Caco-2 (cell line): ENCODE measurements at regions not wholly inside any gene's neighbourhood (a gene's known extent, or its start where the extent isn't known, plus 50 kb on each side); places are given as distances from the start of the nearest gene placed in this dataset.

Source experiments
- BruUV-seq: library from RNA; stranded (reverse); fragments of 400-500 nt; replicated peaks from 2 replicates; lab custom pipeline; 2021; lab: Mats Ljungman, UMichigan
- CTCF ChIA-PET: fragments of 300-600 bp; sonication (Branson Sonifier 250); formaldehyde crosslinking; loops from one replicate; lab custom pipeline; 2022; ENCODE audit warnings: antibody characterized with exemption; lab: Charles Lee
- POLR2A ChIA-PET: fragments of 300-600 bp; sonication (Branson Sonifier 250); formaldehyde crosslinking; loops from one replicate; lab custom pipeline; 2022; ENCODE audit warnings: antibody characterized with exemption; lab: Charles Lee
- DNase-seq, 2 experiments: peaks; one replicate each; pipeline versions ENCODE4 v3.0.0 to v3.0.0-alpha.2; 2020 to 2022
- H3K27me3 ChIP-seq: replicated peaks from 2 replicates; pipeline ENCODE4 v1.6.0; 2011; ENCODE audit warnings: low read length; ENCODE audit not compliant: control insufficient read depth, insufficient read depth
- H3K36me3 ChIP-seq: 2 replicates; pipeline ENCODE4 v1.5.1; 2011; ENCODE audit warnings: low read length; ENCODE audit not compliant: control insufficient read depth, insufficient read depth
- H3K4me1 ChIP-seq: fragments of 250-450 bp; sonication (Bioruptor Pico); 2 replicates; pipeline ENCODE4 v1.5.1; 2020; ENCODE audit warnings: mild to moderate bottlenecking
- H3K4me3 ChIP-seq: 2 replicates; pipeline ENCODE4 v1.5.1; 2011; ENCODE audit warnings: low read depth, mild to moderate bottlenecking, control low read depth, low read length
- H3K9me3 ChIP-seq: fragments of 250-450 bp; sonication (Bioruptor Pico); 2 replicates; pipeline ENCODE4 v1.5.1; 2020; ENCODE audit warnings: mild to moderate bottlenecking, moderate library complexity
- H3K27ac Mint-ChIP-seq: one replicate; pipeline ENCODE4 v1.8.0; 2022; ENCODE audit warnings: mixed read lengths; ENCODE audit not compliant: unreplicated experiment
- H3K27me3 Mint-ChIP-seq: one replicate; pipeline ENCODE4 v1.8.0; 2022; ENCODE audit warnings: mixed read lengths; ENCODE audit not compliant: insufficient read depth, unreplicated experiment
- H3K36me3 Mint-ChIP-seq: one replicate; pipeline ENCODE4 v1.8.0; 2022; ENCODE audit warnings: mild to moderate bottlenecking, mixed read lengths; ENCODE audit not compliant: insufficient read depth, unreplicated experiment
- H3K4me1 Mint-ChIP-seq: one replicate; pipeline ENCODE4 v1.8.0; 2022; ENCODE audit warnings: low read depth, mixed read lengths; ENCODE audit not compliant: unreplicated experiment
- H3K4me3 Mint-ChIP-seq: one replicate; pipeline ENCODE4 v1.8.0; 2022; ENCODE audit warnings: mild to moderate bottlenecking, moderate library complexity, mixed read lengths; ENCODE audit not compliant: unreplicated experiment
- H3K9me3 Mint-ChIP-seq: one replicate; pipeline ENCODE4 v1.8.0; 2022; ENCODE audit warnings: mixed read lengths; ENCODE audit not compliant: unreplicated experiment
- CTCF ChIP-seq, 2 experiments: fragments of 200-600 bp in 1 of 2; IDR thresholded peaks; 1 replicate in 1 of 2; 2 replicates in 1 of 2; pipeline versions ENCODE4 v1.5.1 to v1.8.0; 2011 to 2022; ENCODE audit warnings: antibody characterized with exemption in 1 of 2, control low read depth in 1 of 2, inconsistent platforms in 1 of 2, low read depth in 1 of 2, low read length in 1 of 2, mild to moderate bottlenecking in 1 of 2, moderate library complexity in 1 of 2; ENCODE audit not compliant: insufficient read depth in 1 of 2, severe bottlenecking in 1 of 2, unreplicated experiment in 1 of 2
- intact Hi-C: fragments of 100-400 bp; cut with micrococcal nuclease; formaldehyde crosslinking; loops from one replicate; pipeline ENCODE4 v1.10.0; 2022; ENCODE audit not compliant: unreplicated experiment

- BruUV-seq, result no TSS peak
- POLR2A ChIA-PET, result no interaction called here
- CTCF ChIA-PET, result no interaction called here
- peaks cover 41% of the 10 kb centered on the region for H3K4me1 Mint-ChIP-seq
- no peaks in the 10 kb centered on the region for H3K36me3 Mint-ChIP-seq
- intact Hi-C loops, result no loop called here
- H3K4me3 ChIP-seq, result no peak overlapping the region
- H3K27me3 ChIP-seq, result no peaks in the 10 kb centered on the region
- no peak for DNase-seq
- no peaks in the 10 kb centered on the region for H3K27me3 Mint-ChIP-seq
- no peaks in the 10 kb centered on the region for H3K36me3 ChIP-seq
- H3K4me1 ChIP-seq, result peaks cover 48% of the 10 kb centered on the region
- H3K27ac Mint-ChIP-seq, result no peak overlapping the region
- no peaks in the 10 kb centered on the region for H3K9me3 ChIP-seq
- H3K4me3 Mint-ChIP-seq, result no peak overlapping the region
- TF ChIP-seq CTCF (IDR thresholded peaks at IDR 0.05; ENCODE audit: insufficient read depth in 1 of 2, low read depth in 1 of 2, low read length in 1 of 2, severe bottlenecking in 1 of 2, unreplicated experiment in 1 of 2), result no peak
- H3K9me3 Mint-ChIP-seq, result no peaks in the 10 kb centered on the region
Measured at GRCh38 chr20:17873410-17874270, 95.0 kb downstream of the SNX5 start.

- peaks cover 41% of the 10 kb centered on the region for H3K4me1 ChIP-seq
- H3K9me3 Mint-ChIP-seq, result no peaks in the 10 kb centered on the region
- POLR2A ChIA-PET, result no interaction called here
- BruUV-seq, result no TSS peak
- H3K4me3 Mint-ChIP-seq, result no peak overlapping the region
- no peak for TF ChIP-seq CTCF (IDR thresholded peaks at IDR 0.05; ENCODE audit: insufficient read depth in 1 of 2, low read depth in 1 of 2, low read length in 1 of 2, severe bottlenecking in 1 of 2, unreplicated experiment in 1 of 2)
- no peak overlapping the region for H3K27ac Mint-ChIP-seq
- no peak for DNase-seq
- no peaks in the 10 kb centered on the region for H3K9me3 ChIP-seq
- intact Hi-C loops, result no loop called here
- CTCF ChIA-PET, result no interaction called here
- H3K36me3 Mint-ChIP-seq, result no peaks in the 10 kb centered on the region
- no peaks in the 10 kb centered on the region for H3K27me3 Mint-ChIP-seq
- no peaks in the 10 kb centered on the region for H3K27me3 ChIP-seq
- no peaks in the 10 kb centered on the region for H3K36me3 ChIP-seq
- H3K4me3 ChIP-seq, result no peak overlapping the region
- H3K4me1 Mint-ChIP-seq, result peaks cover 34% of the 10 kb centered on the region
Measured at GRCh38 chr20:17872959-17873358, 95.6 kb downstream of the SNX5 start.

GRCh38 chr20:17872434-17872833 is 96.2 kb downstream of the SNX5 start:
- Mint-ChIP-seq H3K9me3 (no peaks in the 10 kb centered on the region), H3K4me3 (no peak overlapping the region), H3K27me3 (no peaks in the 10 kb centered on the region), H3K27ac (no peak overlapping the region), H3K36me3 (no peaks in the 10 kb centered on the region), H3K4me1 (peaks cover 29% of the 10 kb centered on the region)
- no peaks in the 10 kb centered on the region for H3K9me3 ChIP-seq
- H3K4me3 ChIP-seq, result no peak overlapping the region
- peaks cover 36% of the 10 kb centered on the region for H3K4me1 ChIP-seq
- BruUV-seq, result no TSS peak
- ChIA-PET CTCF (no interaction called here), POLR2A (no interaction called here)
- TF ChIP-seq CTCF (IDR thresholded peaks at IDR 0.05; ENCODE audit: insufficient read depth in 1 of 2, low read depth in 1 of 2, low read length in 1 of 2, severe bottlenecking in 1 of 2, unreplicated experiment in 1 of 2), result no peak
- intact Hi-C loops, result no loop called here
- no peaks in the 10 kb centered on the region for H3K36me3 ChIP-seq
- no peaks in the 10 kb centered on the region for H3K27me3 ChIP-seq
- DNase-seq, result no peak
